AG04449 (cell line): ENCODE measurements at regions not wholly inside any gene's neighbourhood (a gene's known extent, or its start where the extent isn't known, plus 50 kb on each side); places are given as distances from the start of the nearest gene placed in this dataset.
"Not testable (repeated sequence)": the region's sequence is repeated elsewhere in the genome, so short reads cannot be mapped to it uniquely, and the experiment has no call there.

Source experiments
- CTCF ChIA-PET: fragments of 350-600 bp; formaldehyde crosslinking; extraction: SDS; loops from one replicate; lab custom pipeline; 2021; ENCODE audit warnings: antibody characterized with exemption; lab: Yijun Ruan, JAX
- POLR2A ChIA-PET: fragments of 400-600, 350-600 bp; formaldehyde crosslinking; extraction: SDS; loops from one replicate; lab custom pipeline; 2020; ENCODE audit warnings: antibody characterized with exemption, inconsistent platforms; lab: Yijun Ruan, JAX
- DNase-seq: peaks from one replicate; pipeline ENCODE4 v3.0.0-alpha.2; 2010; ENCODE audit warnings: low read depth, low spot score
- H3K4me3 ChIP-seq: 2 replicates; pipeline ENCODE4 v1.5.1; 2011; ENCODE audit warnings: low read depth, mild to moderate bottlenecking, control low read depth, low read length
- CTCF ChIP-seq: IDR thresholded peaks from one replicate; pipeline ENCODE4 v1.5.1; 2011; ENCODE audit warnings: mild to moderate bottlenecking, moderate library complexity, low read length, control low read depth, inconsistent platforms; ENCODE audit not compliant: insufficient read depth; ENCODE audit errors: missing control alignments

GRCh38 chr1:610538-610937 is 75.9 kb downstream of the OR4F16 start:
- CTCF ChIA-PET, H3K4me3 ChIP-seq, DNase-seq, POLR2A ChIA-PET: not testable (repeated sequence)

GRCh38 chr1:609161-609560 is 77.3 kb downstream of the OR4F16 start:
- DNase-seq, POLR2A ChIA-PET, H3K4me3 ChIP-seq, CTCF ChIA-PET: not testable (repeated sequence)

GRCh38 chr1:605279-605678 is 81.2 kb downstream of the OR4F16 start:
- CTCF ChIA-PET, DNase-seq, H3K4me3 ChIP-seq, POLR2A ChIA-PET: not testable (repeated sequence)

- H3K4me3 ChIP-seq, CTCF ChIA-PET, POLR2A ChIA-PET, DNase-seq: not testable (repeated sequence)
These were observed 98.2 kb downstream of the OR4F16 start for GRCh38 chr1:588211-588610.

GRCh38 chr1:585992-586391 is 100.5 kb downstream of the OR4F16 start:
- POLR2A ChIA-PET, H3K4me3 ChIP-seq, DNase-seq, CTCF ChIA-PET: not testable (repeated sequence)
- peak; percentile 2 for TF ChIP-seq CTCF
